ENCODE measurements at regions not wholly inside any gene's neighbourhood (a gene's known extent, or its start where the extent isn't known, plus 50 kb on each side); places are given as distances from the start of the nearest gene placed in this dataset.

GRCh38 chr16:82542714-82543113 is 84.1 kb upstream of the CDH13 start:
- Histone ChIP-seq H3K23ac (ENCODE audit: insufficient read length) (no peak overlapping the region), H3K79me1 (ENCODE audit: low read depth, low read length) (no peaks in the 10 kb centered on the region), H3K4me1 (replicated peaks in 1 of 4; ENCODE audit: control insufficient read depth in 3 of 4, insufficient read depth in 4 of 4, low read length in 3 of 4) (no peaks in the 10 kb centered on the region), H2BK20ac (ENCODE audit: low read length) (no peak overlapping the region), H4K20me1 (replicated peaks in 1 of 2; ENCODE audit: control insufficient read depth in 1 of 2, insufficient read depth in 2 of 2, low read length in 2 of 2) (no peaks in the 10 kb centered on the region), H3K56ac (replicated peaks; ENCODE audit: insufficient read length, low read depth, low read length) (no peak overlapping the region), H2BK5ac (ENCODE audit: low read depth, low read length) (no peak overlapping the region), H3K23me2 (ENCODE audit: low read depth, low read length) (0 out of 2 replicates have a peak, but pooled peaks cover 1% of the 10 kb centered on the region), H3K27ac (ENCODE audit: low read depth, low read length) (no peak overlapping the region), H3K14ac (ENCODE audit: insufficient read length) (no peak overlapping the region), H3K9me3 (ENCODE audit: insufficient read depth in 2 of 2, low read depth in 1 of 2, low read length in 1 of 2) (no peaks in the 10 kb centered on the region), H3K79me2 (ENCODE audit: control insufficient read depth in 1 of 2, insufficient read depth in 2 of 2, low read length in 2 of 2) (no peaks in the 10 kb centered on the region), H3K27me3 (replicated peaks in 1 of 4; ENCODE audit: control insufficient read depth in 3 of 4, extremely low read depth in 1 of 4, insufficient read depth in 3 of 4, low read length in 3 of 4) (no peaks in the 10 kb centered on the region), H2AK5ac (ENCODE audit: low read depth, low read length) (no peak overlapping the region), H3K4me2 (ENCODE audit: insufficient read depth in 1 of 2, low read depth in 2 of 2, low read length in 2 of 2) (no peak overlapping the region), H2BK120ac (replicated peaks; ENCODE audit: low read depth, low read length) (no peak overlapping the region), H2BK15ac (ENCODE audit: low read length) (no peak overlapping the region), H2AFZ (ENCODE audit: low read length) (no peak overlapping the region), H3K4ac (replicated peaks; ENCODE audit: insufficient read length, low read depth, low read length) (no peak overlapping the region), H3K9ac (replicated peaks in 1 of 4; ENCODE audit: extremely low read depth in 1 of 4, low read depth in 3 of 4, low read length in 3 of 4) (no peak overlapping the region), H4K5ac (ENCODE audit: insufficient read length, low read depth, low read length) (no peak overlapping the region), H3K36me3 (ENCODE audit: control insufficient read depth in 2 of 4, insufficient read depth in 4 of 4, low read length in 3 of 4) (no peaks in the 10 kb centered on the region), H4K91ac (replicated peaks; ENCODE audit: insufficient read length, low read length) (no peak overlapping the region), H2BK12ac (ENCODE audit: low read depth, low read length) (no peak overlapping the region), H3K4me3 (ENCODE audit: extremely low read depth in 1 of 4, insufficient read depth in 2 of 4, low read depth in 3 of 4, low read length in 4 of 4) (no peak overlapping the region), H4K8ac (ENCODE audit: extremely low read depth, insufficient read depth, low read length) (no peak overlapping the region), H3K18ac (ENCODE audit: extremely low read depth, low read length) (no peak overlapping the region)
- DNase-seq (ENCODE audit: low read depth in 1 of 2, low spot score in 2 of 2) (no peak), FAIRE-seq (no peak)
- 79% methylated on average over 1 of the region's 1 CpG; no CpG with 5 or more reads in 1 of the 2 experiments for whole genome bisulfite sequencing, 2 experiments (ENCODE audit: extremely low coverage in 1 of 2, insufficient coverage in 1 of 2, insufficient read length in 1 of 2, insufficient replicate concordance in 2 of 2, low coverage in 1 of 2, low lambda C conversion rate in 2 of 2, missing lambda C conversion rate in 1 of 2)
- ChIA-PET CTCF (ENCODE audit: partially characterized antibody) (interaction anchor here (0.6 to 1.1 kb wide), 2 partner anchors 10 to 87 kb away, joined by 3 to 4 read pairs; no protein-coding TSS in a partner anchor), POLR2A (ENCODE audit: partially characterized antibody) (no interaction called here)
- TF ChIP-seq JUN (IDR thresholded peaks at IDR 0.05; ENCODE audit: low read depth, low read length) (no peak), SIRT6 (IDR thresholded peaks at IDR 0.05; ENCODE audit: low read length) (no peak), JUND (IDR thresholded peaks at IDR 0.05; ENCODE audit: low read length) (no peak), CREB1 (IDR thresholded peaks at IDR 0.05) (no peak), PHF8 (conservative IDR thresholded peaks at IDR 0.05; ENCODE audit: low read depth, low read length) (no peak), HDAC6 (IDR thresholded peaks at IDR 0.05; ENCODE audit: low read depth, low read length) (no peak), CHD1 (IDR thresholded peaks at IDR 0.05; ENCODE audit: low read depth, low read length) (no peak), NRF1 (IDR thresholded peaks at IDR 0.05; ENCODE audit: low read depth, low read length) (no peak), E2F6 (IDR thresholded peaks at IDR 0.05) (no peak), CTBP2 (IDR thresholded peaks at IDR 0.05; ENCODE audit: borderline replicate concordance, insufficient read depth, insufficient read length, low read length) (no peak), SIX5 (IDR thresholded peaks at IDR 0.05; ENCODE audit: low read depth, low read length) (no peak), FOSL1 (IDR thresholded peaks at IDR 0.05; ENCODE audit: insufficient read depth, low read depth, low read length) (no peak), BRCA1 (IDR thresholded peaks at IDR 0.05; ENCODE audit: low read depth, low read length) (no peak), POLR2AphosphoS5 (IDR thresholded peaks at IDR 0.05; ENCODE audit: low read depth, low read length) (no peak), USF2 (IDR thresholded peaks at IDR 0.05; ENCODE audit: low read length) (no peak)

Measured in H1 (cell line).